WERI-Rb-1 (cell line): ENCODE measurements at regions not wholly inside any gene's neighbourhood (a gene's known extent, or its start where the extent isn't known, plus 50 kb on each side); places are given as distances from the start of the nearest gene placed in this dataset.

Experiments
- DNase-seq: peaks from one replicate; pipeline ENCODE4 v3.0.0-alpha.2; 2020
- H3K27ac ChIP-seq: fragments of 250-450 bp; sonication (Bioruptor Pico); 2 replicates; pipeline ENCODE4 v1.5.1; 2020; ENCODE audit warnings: mild to moderate bottlenecking, moderate library complexity
- H3K27me3 ChIP-seq: fragments of 250-450 bp; sonication (Bioruptor Pico); 2 replicates; pipeline ENCODE4 v1.5.1; 2021; ENCODE audit warnings: mild to moderate bottlenecking, low read depth, moderate library complexity; ENCODE audit not compliant: insufficient read depth, severe bottlenecking
- H3K36me3 ChIP-seq: fragments of 250-450 bp; sonication (Bioruptor Pico); 2 replicates; pipeline ENCODE4 v1.5.1; 2020; ENCODE audit warnings: mild to moderate bottlenecking, moderate library complexity
- H3K4me3 ChIP-seq: 2 replicates; pipeline ENCODE4 v1.5.1; 2011; ENCODE audit warnings: low read depth, mild to moderate bottlenecking, control low read depth, low read length
- H3K9me3 ChIP-seq: fragments of 250-450 bp; sonication (Bioruptor Pico); 2 replicates; pipeline ENCODE4 v1.5.1; 2021; ENCODE audit warnings: mild to moderate bottlenecking, moderate library complexity; ENCODE audit not compliant: severe bottlenecking
- TF ChIP-seq, protein P1 (sequence below): IDR thresholded peaks from 2 replicates; pipeline ENCODE4 v1.5.1; 2011; ENCODE audit warnings: low read depth, mild to moderate bottlenecking, control low read depth, inconsistent platforms, low read length

DNA sequence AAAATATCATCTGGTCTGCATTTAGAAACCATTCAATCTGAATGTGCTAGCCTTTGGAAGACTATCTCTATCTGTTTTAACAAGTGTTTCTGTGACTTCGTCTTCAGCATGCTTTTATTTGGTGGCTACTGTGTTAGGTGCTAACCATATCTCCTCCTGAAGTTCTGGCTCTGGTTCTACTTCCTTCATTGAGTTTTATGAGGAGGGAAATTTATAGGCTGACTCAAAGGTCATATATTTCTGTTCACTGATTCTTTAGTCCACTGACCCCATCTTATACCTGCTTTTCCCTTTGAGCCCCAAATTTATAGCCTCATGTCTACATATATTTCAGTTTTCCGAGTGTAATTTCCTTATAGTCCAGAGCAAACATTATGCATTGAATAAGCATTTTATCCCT lies 295.0 kb upstream of the RASGRP1 start:
- Histone ChIP-seq H3K4me3 (no peak overlapping the region), H3K9me3 (no peaks in the 10 kb centered on the region), H3K27ac (no peak overlapping the region), H3K36me3 (no peaks in the 10 kb centered on the region), H3K27me3 (no peaks in the 10 kb centered on the region)
- TF ChIP-seq, protein P1, sequence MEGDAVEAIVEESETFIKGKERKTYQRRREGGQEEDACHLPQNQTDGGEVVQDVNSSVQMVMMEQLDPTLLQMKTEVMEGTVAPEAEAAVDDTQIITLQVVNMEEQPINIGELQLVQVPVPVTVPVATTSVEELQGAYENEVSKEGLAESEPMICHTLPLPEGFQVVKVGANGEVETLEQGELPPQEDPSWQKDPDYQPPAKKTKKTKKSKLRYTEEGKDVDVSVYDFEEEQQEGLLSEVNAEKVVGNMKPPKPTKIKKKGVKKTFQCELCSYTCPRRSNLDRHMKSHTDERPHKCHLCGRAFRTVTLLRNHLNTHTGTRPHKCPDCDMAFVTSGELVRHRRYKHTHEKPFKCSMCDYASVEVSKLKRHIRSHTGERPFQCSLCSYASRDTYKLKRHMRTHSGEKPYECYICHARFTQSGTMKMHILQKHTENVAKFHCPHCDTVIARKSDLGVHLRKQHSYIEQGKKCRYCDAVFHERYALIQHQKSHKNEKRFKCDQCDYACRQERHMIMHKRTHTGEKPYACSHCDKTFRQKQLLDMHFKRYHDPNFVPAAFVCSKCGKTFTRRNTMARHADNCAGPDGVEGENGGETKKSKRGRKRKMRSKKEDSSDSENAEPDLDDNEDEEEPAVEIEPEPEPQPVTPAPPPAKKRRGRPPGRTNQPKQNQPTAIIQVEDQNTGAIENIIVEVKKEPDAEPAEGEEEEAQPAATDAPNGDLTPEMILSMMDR, result no peak
- DNase-seq, result no peak

DNA sequence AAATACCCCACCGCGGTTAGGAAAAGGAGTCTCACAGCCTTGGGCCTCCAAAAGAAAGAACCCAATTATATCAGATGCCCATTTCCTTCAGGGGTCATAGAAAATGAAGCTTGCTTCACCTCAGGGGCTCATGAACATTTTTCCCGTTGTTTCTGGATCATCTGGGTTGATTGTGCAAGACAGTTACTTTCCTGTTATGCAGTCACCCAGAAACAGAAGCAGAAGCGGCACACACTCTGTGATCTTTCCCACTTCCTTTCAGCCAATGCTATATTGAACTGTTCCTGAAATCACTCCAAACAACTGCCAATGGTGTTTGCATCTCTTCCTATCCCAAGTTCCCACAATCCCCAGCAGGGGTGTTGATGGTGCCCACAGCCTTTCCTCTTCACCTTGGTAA lies 295.6 kb upstream of the RASGRP1 start:
- TF ChIP-seq, protein P1, result no peak
- Histone ChIP-seq H3K4me3 (no peak overlapping the region), H3K36me3 (no peaks in the 10 kb centered on the region), H3K27ac (no peak overlapping the region), H3K27me3 (no peaks in the 10 kb centered on the region), H3K9me3 (no peaks in the 10 kb centered on the region)
- DNase-seq, result no peak

DNA sequence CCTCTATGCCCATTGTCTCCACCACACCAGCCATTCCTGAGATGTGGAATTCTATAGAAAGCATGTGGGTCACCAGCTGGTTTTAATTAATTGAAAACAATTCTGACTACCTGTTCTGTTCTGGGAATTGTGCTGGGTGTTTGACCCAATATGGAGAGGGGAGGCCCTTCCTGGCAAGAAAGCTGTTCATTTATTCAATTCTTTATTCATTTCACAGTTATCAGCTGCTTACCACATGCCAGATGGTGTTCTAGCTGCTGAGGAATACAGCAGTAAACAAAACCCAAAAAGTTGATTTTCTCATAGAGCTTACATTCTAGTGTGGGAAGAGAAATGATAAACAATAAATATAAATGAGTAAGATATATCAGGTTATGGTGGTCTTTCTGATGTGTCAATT lies 296.1 kb upstream of the RASGRP1 start:
- no peaks in the 10 kb centered on the region for H3K36me3 ChIP-seq
- no peak for DNase-seq
- H3K9me3 ChIP-seq, result no peaks in the 10 kb centered on the region
- no peak overlapping the region for H3K4me3 ChIP-seq
- H3K27me3 ChIP-seq, result no peaks in the 10 kb centered on the region
- no peak overlapping the region for H3K27ac ChIP-seq
- TF ChIP-seq, protein P1, result no peak

DNA sequence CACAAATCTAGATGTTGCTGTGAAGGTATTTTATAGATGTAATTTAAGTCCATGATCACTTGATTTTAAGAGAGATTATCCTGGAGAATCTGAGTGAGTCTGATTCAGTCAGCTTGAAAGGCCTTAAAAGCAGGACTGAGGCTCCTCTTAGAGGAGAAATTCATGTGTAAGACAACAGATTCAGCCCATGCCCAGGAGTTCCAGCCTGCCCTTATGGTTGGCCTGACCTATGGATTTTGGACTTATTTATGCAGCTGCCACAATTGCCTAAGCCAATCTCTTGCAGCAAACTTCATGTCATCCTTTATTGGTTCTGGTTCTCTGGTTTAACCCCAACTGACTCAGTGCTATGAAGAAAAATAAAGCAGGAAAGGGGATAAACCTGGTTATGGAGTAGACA lies 296.5 kb upstream of the RASGRP1 start:
- DNase-seq, result no peak
- TF ChIP-seq, protein P1, result no peak
- Histone ChIP-seq H3K27me3 (no peaks in the 10 kb centered on the region), H3K27ac (no peak overlapping the region), H3K36me3 (no peaks in the 10 kb centered on the region), H3K9me3 (no peaks in the 10 kb centered on the region), H3K4me3 (no peak overlapping the region)

DNA sequence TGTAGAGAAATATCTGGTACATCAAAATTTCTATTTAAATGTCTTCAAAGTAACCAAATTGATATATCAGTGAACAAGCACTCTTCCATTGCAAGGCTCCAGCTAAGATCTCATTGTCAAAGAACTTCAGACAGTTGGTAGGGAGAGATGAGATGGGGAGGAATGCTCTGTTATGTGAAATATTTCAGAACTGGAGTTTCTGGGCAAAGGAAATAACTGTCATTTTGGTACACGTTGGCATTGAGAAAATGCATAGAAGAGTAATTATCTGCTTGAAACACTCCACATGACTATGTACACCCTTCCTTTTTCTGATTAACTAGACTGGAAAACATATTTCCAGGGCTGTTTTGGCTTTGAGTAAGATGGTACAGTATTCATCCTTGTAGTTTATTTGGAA lies 297.5 kb upstream of the RASGRP1 start:
- TF ChIP-seq, protein P1, result no peak
- Histone ChIP-seq H3K4me3 (no peak overlapping the region), H3K27me3 (no peaks in the 10 kb centered on the region), H3K9me3 (no peaks in the 10 kb centered on the region), H3K36me3 (no peaks in the 10 kb centered on the region), H3K27ac (no peak overlapping the region)
- DNase-seq, result no peak

DNA sequence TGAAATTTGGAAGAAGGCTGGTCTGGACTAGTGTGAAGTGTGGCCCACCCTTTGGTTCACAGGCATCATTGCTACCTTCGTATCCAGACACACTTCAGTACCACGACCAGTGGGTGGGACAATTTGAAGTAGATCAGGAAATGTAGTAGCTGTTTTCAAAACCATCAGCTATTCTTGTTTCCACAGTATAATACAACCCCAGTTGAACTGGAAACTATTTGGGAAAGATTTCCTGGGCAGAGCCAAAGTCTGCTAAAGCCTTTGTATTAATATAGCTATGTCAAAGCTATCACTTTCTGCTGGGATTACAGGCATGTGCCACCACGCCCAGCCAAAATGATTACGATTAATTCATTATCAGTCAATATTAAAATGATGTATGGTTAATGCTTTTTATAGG lies 298.8 kb upstream of the RASGRP1 start:
- TF ChIP-seq, protein P1, result no peak
- Histone ChIP-seq H3K27ac (no peak overlapping the region), H3K9me3 (no peaks in the 10 kb centered on the region), H3K4me3 (no peak overlapping the region), H3K27me3 (no peaks in the 10 kb centered on the region), H3K36me3 (no peaks in the 10 kb centered on the region)
- no peak for DNase-seq
